ENCODE measurements at regions not wholly inside any gene's neighbourhood (a gene's known extent, or its start where the extent isn't known, plus 50 kb on each side); places are given as distances from the start of the nearest gene placed in this dataset.

GRCh38 chr2:126302043-126302442, 353.9 kb upstream of the GYPC start:
- H3K36me3 ChIP-seq: no peaks in the 10 kb centered on the region
- no peak overlapping the region for H3K27ac ChIP-seq
- H3K4me3 ChIP-seq: no peak overlapping the region
- intact Hi-C loops (cut with DNase I): no loop called here
- no peak for DNase-seq
- ATAC-seq: peak; percentile 50 to 55
- no peaks in the 10 kb centered on the region for H3K4me1 ChIP-seq
- no peak for TF ChIP-seq CTCF (IDR thresholded peaks at IDR 0.05)
- H3K27me3 ChIP-seq (ENCODE audit: low read depth): no peaks in the 10 kb centered on the region
- H3K9me3 ChIP-seq: no peaks in the 10 kb centered on the region

GRCh38 chr2:126303113-126303512, 352.8 kb upstream of the GYPC start:
- DNase-seq (no peak), ATAC-seq (no peak)
- H3K27ac ChIP-seq: no peak overlapping the region
- no peaks in the 10 kb centered on the region for H3K4me1 ChIP-seq
- intact Hi-C loops (cut with DNase I): no loop called here
- H3K4me3 ChIP-seq: no peak overlapping the region
- no peaks in the 10 kb centered on the region for H3K36me3 ChIP-seq
- no peaks in the 10 kb centered on the region for H3K9me3 ChIP-seq
- no peaks in the 10 kb centered on the region for H3K27me3 ChIP-seq (ENCODE audit: low read depth)
- TF ChIP-seq CTCF (IDR thresholded peaks at IDR 0.05): no peak

- no peaks in the 10 kb centered on the region for H3K36me3 ChIP-seq
- intact Hi-C loops (cut with DNase I): no loop called here
- no peaks in the 10 kb centered on the region for H3K9me3 ChIP-seq
- no peaks in the 10 kb centered on the region for H3K27me3 ChIP-seq (ENCODE audit: low read depth)
- H3K4me3 ChIP-seq: no peak overlapping the region
- TF ChIP-seq CTCF (IDR thresholded peaks at IDR 0.05): no peak
- ATAC-seq: no peak
- H3K27ac ChIP-seq: no peak overlapping the region
- no peaks in the 10 kb centered on the region for H3K4me1 ChIP-seq
- no peak for DNase-seq
Observed at GRCh38 chr2:126304154-126304553, 351.8 kb upstream of the GYPC start.

GRCh38 chr2:126306539-126306938, 349.4 kb upstream of the GYPC start:
- no peaks in the 10 kb centered on the region for H3K4me1 ChIP-seq
- DNase-seq: no peak
- no peak overlapping the region for H3K27ac ChIP-seq
- no peaks in the 10 kb centered on the region for H3K36me3 ChIP-seq
- ATAC-seq: no peak
- TF ChIP-seq CTCF (IDR thresholded peaks at IDR 0.05): no peak
- no peak overlapping the region for H3K4me3 ChIP-seq
- intact Hi-C loops (cut with DNase I): no loop called here
- H3K27me3 ChIP-seq (ENCODE audit: low read depth): no peaks in the 10 kb centered on the region
- no peaks in the 10 kb centered on the region for H3K9me3 ChIP-seq

- DNase-seq (no peak), ATAC-seq (no peak)
- Histone ChIP-seq H3K4me3 (no peak overlapping the region), H3K4me1 (no peaks in the 10 kb centered on the region), H3K27me3 (ENCODE audit: low read depth) (no peaks in the 10 kb centered on the region), H3K27ac (no peak overlapping the region), H3K36me3 (no peaks in the 10 kb centered on the region), H3K9me3 (no peaks in the 10 kb centered on the region)
- intact Hi-C loops (cut with DNase I): no loop called here
- no peak for TF ChIP-seq CTCF (IDR thresholded peaks at IDR 0.05)
Observed at GRCh38 chr2:126307740-126308139, 348.2 kb upstream of the GYPC start.

GRCh38 chr2:126309185-126309584, 346.8 kb upstream of the GYPC start:
- Histone ChIP-seq H3K36me3 (no peaks in the 10 kb centered on the region), H3K27me3 (ENCODE audit: low read depth) (no peaks in the 10 kb centered on the region), H3K27ac (no peak overlapping the region), H3K9me3 (no peaks in the 10 kb centered on the region), H3K4me3 (no peak overlapping the region), H3K4me1 (no peaks in the 10 kb centered on the region)
- no peak for ATAC-seq
- intact Hi-C loops (cut with DNase I): no loop called here
- TF ChIP-seq CTCF (IDR thresholded peaks at IDR 0.05): no peak
- DNase-seq: no peak
